PC-3 (cell line): ENCODE measurements at regions not wholly inside any gene's neighbourhood (a gene's known extent, or its start where the extent isn't known, plus 50 kb on each side); places are given as distances from the start of the nearest gene placed in this dataset.
A peak's percentile ranks its signal among the peaks of the same experiment; 100 is the strongest.

Experiments
- ATAC-seq: fragments of 200-7000 bp; cut with Tn5 transposase; 2 replicates; pipeline ENCODE4 v1.9.1; 2020; ENCODE audit warnings: mild to moderate bottlenecking, moderate library complexity
- BruUV-seq: library from RNA; stranded (reverse); fragments of 400-500 nt; replicated peaks from 2 replicates; lab custom pipeline; 2021; lab: Mats Ljungman, UMichigan
- CTCF ChIA-PET: fragments of 300-600 bp; sonication (Branson Sonifier 250); formaldehyde crosslinking; loops from one replicate; lab custom pipeline; 2022; ENCODE audit warnings: antibody characterized with exemption; lab: Charles Lee
- POLR2A ChIA-PET: fragments of 300-600 bp; sonication (Branson Sonifier 250); formaldehyde crosslinking; loops from one replicate; lab custom pipeline; 2022; ENCODE audit warnings: antibody characterized with exemption; ENCODE audit not compliant: unreplicated experiment; lab: Charles Lee
- DNase-seq: peaks from one replicate; pipeline ENCODE4 v3.0.0-alpha.2; 2015
- H2AFZ ChIP-seq: fragments of 300-600 bp; sonication (generic); 2 replicates; pipeline ENCODE4 v1.6.0; 2016; ENCODE audit warnings: antibody characterized with exemption, low read length
- H3F3A ChIP-seq: fragments of 300-600 bp; sonication (generic); one replicate; pipeline ENCODE4 v1.6.0; 2017; ENCODE audit warnings: antibody characterized with exemption, low read length, control low read depth, mild to moderate bottlenecking; ENCODE audit not compliant: unreplicated experiment
- H3K27ac ChIP-seq: fragments of 300-600 bp; sonication (generic); 2 replicates; pipeline ENCODE4 v1.5.1; 2016; ENCODE audit warnings: mild to moderate bottlenecking, low read length
- H3K27me3 ChIP-seq: fragments of 300-600 bp; sonication (generic); 2 replicates; pipeline ENCODE4 v1.6.1; 2016; ENCODE audit warnings: low read length, mixed read lengths
- H3K36me3 ChIP-seq: fragments of 300-600 bp; sonication (generic); 2 replicates; pipeline ENCODE4 v1.6.1; 2016; ENCODE audit warnings: low read depth, mixed run types, low read length, mixed read lengths
- H3K4me1 ChIP-seq: fragments of 300-600 bp; sonication (generic); 2 replicates; pipeline ENCODE4 v1.5.1; 2016; ENCODE audit warnings: low read length; ENCODE audit not compliant: insufficient read depth
- H3K4me2 ChIP-seq: fragments of 300-600 bp; sonication (generic); 2 replicates; pipeline ENCODE4 v1.6.0; 2016; ENCODE audit warnings: low read length
- H3K4me3 ChIP-seq: fragments of 300-600 bp; sonication (generic); 2 replicates; pipeline ENCODE4 v1.5.1; 2016; ENCODE audit warnings: mild to moderate bottlenecking, low read length, mixed read lengths
- H3K79me2 ChIP-seq: fragments of 300-600 bp; sonication (generic); 2 replicates; pipeline ENCODE4 v1.6.1; 2017; ENCODE audit warnings: low read length, mixed read lengths
- H3K9ac ChIP-seq: fragments of 300-600 bp; sonication (generic); 2 replicates; pipeline ENCODE4 v1.6.0; 2016; ENCODE audit warnings: mild to moderate bottlenecking, low read length
- H3K9me2 ChIP-seq: fragments of 300-600 bp; sonication (generic); replicated peaks from 2 replicates; pipeline ENCODE4 v1.6.1; 2016; ENCODE audit warnings: mixed run types, low read length, mixed read lengths
- H3K9me3 ChIP-seq: fragments of 300-600 bp; sonication (generic); 2 replicates; pipeline ENCODE4 v1.6.1; 2016; ENCODE audit warnings: low read length, mixed read lengths
- H4K20me1 ChIP-seq: fragments of 300-600 bp; sonication (generic); 2 replicates; pipeline ENCODE4 v1.6.1; 2016; ENCODE audit warnings: low read length, mixed read lengths
- EZH2 ChIP-seq: fragments of 300-600 bp; sonication (generic); IDR thresholded peaks from one replicate; pipeline ENCODE4 v1.6.1; 2017; ENCODE audit warnings: antibody characterized with exemption, mild to moderate bottlenecking, low read length; ENCODE audit not compliant: unreplicated experiment
- EZH2phosphoT487 ChIP-seq: fragments of 300-600 bp; sonication (generic); IDR thresholded peaks from 2 replicates; pipeline ENCODE4 v1.6.1; 2018; ENCODE audit warnings: mild to moderate bottlenecking, antibody characterized with exemption, low read length, borderline replicate concordance
- intact Hi-C: fragments of 100-400 bp; cut with micrococcal nuclease; formaldehyde crosslinking; loops from 2 replicates; pipeline ENCODE4 v1.9.0; 2023
- TF ChIP-seq, protein P1 (sequence below): fragments of 300-600 bp; sonication (generic); conservative IDR thresholded peaks from 2 replicates; pipeline ENCODE4 v1.5.1; 2017; ENCODE audit warnings: antibody characterized with exemption, low read depth, mild to moderate bottlenecking, low read length

DNA sequence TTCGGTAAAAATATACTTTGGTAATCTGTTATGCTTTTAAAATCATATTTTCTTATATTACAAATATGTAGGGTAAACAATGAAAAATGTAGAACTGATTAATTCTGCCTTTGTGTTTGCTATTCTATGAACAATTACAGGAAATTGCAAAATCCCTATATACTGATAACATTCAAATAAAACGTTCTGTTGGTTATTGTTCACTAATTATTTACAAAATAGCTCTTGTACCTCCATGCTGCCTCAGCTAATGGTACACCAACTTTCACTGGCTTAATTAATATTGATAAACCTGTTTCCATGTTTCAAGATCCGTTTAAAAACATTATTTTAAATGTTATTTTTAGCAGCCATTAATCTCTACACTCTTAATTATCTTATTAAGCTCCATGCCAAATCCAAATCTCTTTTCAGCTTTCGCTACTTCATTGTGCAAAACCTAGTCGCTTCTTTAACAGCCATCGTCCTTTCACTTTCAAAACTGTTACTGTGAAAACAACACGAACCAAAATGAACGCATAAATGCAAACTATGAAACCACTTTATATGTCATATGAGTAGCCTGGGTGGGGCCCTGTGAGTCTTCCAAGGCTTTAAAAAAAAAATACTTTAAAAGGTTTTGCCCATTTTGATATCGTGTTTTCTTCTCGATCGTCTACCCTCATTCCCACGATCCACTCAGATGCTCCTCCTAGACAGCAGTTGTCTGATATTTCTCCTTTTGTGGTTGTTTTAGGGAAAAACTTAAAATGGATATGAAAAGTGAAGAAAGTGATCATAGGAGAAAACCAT lies 807.1 kb downstream of the USP25 start:
- no peaks in the 10 kb centered on the region for H3K9me2 ChIP-seq
- H4K20me1 ChIP-seq, result no peaks in the 10 kb centered on the region
- TF ChIP-seq, protein P1, sequence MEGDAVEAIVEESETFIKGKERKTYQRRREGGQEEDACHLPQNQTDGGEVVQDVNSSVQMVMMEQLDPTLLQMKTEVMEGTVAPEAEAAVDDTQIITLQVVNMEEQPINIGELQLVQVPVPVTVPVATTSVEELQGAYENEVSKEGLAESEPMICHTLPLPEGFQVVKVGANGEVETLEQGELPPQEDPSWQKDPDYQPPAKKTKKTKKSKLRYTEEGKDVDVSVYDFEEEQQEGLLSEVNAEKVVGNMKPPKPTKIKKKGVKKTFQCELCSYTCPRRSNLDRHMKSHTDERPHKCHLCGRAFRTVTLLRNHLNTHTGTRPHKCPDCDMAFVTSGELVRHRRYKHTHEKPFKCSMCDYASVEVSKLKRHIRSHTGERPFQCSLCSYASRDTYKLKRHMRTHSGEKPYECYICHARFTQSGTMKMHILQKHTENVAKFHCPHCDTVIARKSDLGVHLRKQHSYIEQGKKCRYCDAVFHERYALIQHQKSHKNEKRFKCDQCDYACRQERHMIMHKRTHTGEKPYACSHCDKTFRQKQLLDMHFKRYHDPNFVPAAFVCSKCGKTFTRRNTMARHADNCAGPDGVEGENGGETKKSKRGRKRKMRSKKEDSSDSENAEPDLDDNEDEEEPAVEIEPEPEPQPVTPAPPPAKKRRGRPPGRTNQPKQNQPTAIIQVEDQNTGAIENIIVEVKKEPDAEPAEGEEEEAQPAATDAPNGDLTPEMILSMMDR, result no peak
- TF ChIP-seq EZH2phosphoT487, result no peak
- TF ChIP-seq EZH2, result no peak
- H3K9ac ChIP-seq, result peak overlapping the region; percentile 34
- no TSS peak for BruUV-seq
- H3K27me3 ChIP-seq, result no peaks in the 10 kb centered on the region
- peak overlapping the region; percentile 44 for H2AFZ ChIP-seq
- intact Hi-C loops, result no loop called here
- H3K4me3 ChIP-seq, result peak overlapping the region; percentile 65
- peak; percentile 31 for DNase-seq
- POLR2A ChIA-PET, result no interaction called here
- no peaks in the 10 kb centered on the region for H3K4me1 ChIP-seq
- peak overlapping the region; percentile 71 for H3K4me2 ChIP-seq
- H3K36me3 ChIP-seq, result no peaks in the 10 kb centered on the region
- CTCF ChIA-PET, result no interaction called here
- H3F3A ChIP-seq, result no peaks in the 10 kb centered on the region
- no peaks in the 10 kb centered on the region for H3K9me3 ChIP-seq
- no peak overlapping the region for H3K27ac ChIP-seq
- no peaks in the 10 kb centered on the region for H3K79me2 ChIP-seq
- ATAC-seq, result peak; percentile 18

DNA sequence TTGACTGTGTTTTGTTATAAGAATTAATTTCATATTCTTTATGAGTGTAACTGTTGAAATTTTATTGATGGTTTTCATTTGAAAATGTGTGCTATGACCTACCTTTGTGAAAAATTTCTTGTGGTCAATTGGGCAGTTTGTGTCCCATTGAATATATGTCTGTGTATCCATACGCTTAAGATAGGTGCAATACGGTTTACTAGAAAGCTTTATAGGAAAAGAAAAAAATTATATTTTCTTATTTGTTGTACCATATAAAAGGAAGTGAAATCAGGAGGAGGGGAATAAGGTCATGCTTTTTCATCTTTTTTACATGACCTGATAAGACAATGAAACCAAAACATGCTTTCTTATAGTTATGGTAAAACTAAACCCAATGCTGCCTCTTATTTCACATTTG lies 807.7 kb downstream of the USP25 start:
- H3K27ac ChIP-seq, result no peak overlapping the region

More for the DNA sequence above, 807.7 kb downstream of the USP25 start:
- Histone ChIP-seq H3K36me3 (no peaks in the 10 kb centered on the region), H2AFZ (peak overlapping the region; percentile 44; the same call in 1 of the 2 replicates), H3K4me2 (peak overlapping the region; percentile 71), H3K9ac (peak overlapping the region; percentile 34), H3K4me3 (peak overlapping the region; percentile 65), H3F3A (no peaks in the 10 kb centered on the region), H3K27me3 (no peaks in the 10 kb centered on the region), H3K9me3 (no peaks in the 10 kb centered on the region; the same call in 1 of the 2 replicates), H3K9me2 (no peaks in the 10 kb centered on the region), H3K4me1 (no peaks in the 10 kb centered on the region), H4K20me1 (no peaks in the 10 kb centered on the region), H3K79me2 (no peaks in the 10 kb centered on the region)
- no TSS peak for BruUV-seq
- DNase-seq, result no peak
- CTCF ChIA-PET, result no interaction called here
- intact Hi-C loops, result no loop called here
- POLR2A ChIA-PET, result no interaction called here
- ATAC-seq, result no peak
- no peak for TF ChIP-seq EZH2
- TF ChIP-seq, protein P1, result no peak
- no peak for TF ChIP-seq EZH2phosphoT487
